Prostate gland (tissue), 2 donors: ENCODE measurements at regions not wholly inside any gene's neighbourhood (a gene's known extent, or its start where the extent isn't known, plus 50 kb on each side); places are given as distances from the start of the nearest gene placed in this dataset.

Experiments
- DNase-seq: peaks from one replicate; pipeline ENCODE4 v3.0.0-alpha.2; 2019; ENCODE audit warnings: low spot score
- H3K27ac ChIP-seq, 2 donors: fragments of 200-600 bp; sonication (generic); 2 replicates each; pipeline ENCODE4 v1.5.1; 2017 to 2019
- H3K27me3 ChIP-seq: fragments of 200-600 bp; sonication (generic); replicated peaks from 2 replicates; pipeline ENCODE4 v1.5.1; 2019; ENCODE audit not compliant: insufficient read depth
- H3K36me3 ChIP-seq, 2 donors: fragments of 200-600 bp; sonication (generic); 1 replicate in 1 of 2; 2 replicates in 1 of 2; pipeline versions ENCODE4 v1.5.1 to v1.8.1; 2017 to 2019
- H3K4me1 ChIP-seq: fragments of 200-600 bp; sonication (generic); replicated peaks from 2 replicates; pipeline ENCODE4 v1.5.1; 2019
- H3K4me3 ChIP-seq, 2 donors: fragments of 200-600 bp; sonication (generic); 2 replicates each; pipeline ENCODE4 v1.5.1; 2017 to 2019
- H3K9me3 ChIP-seq: fragments of 200-600 bp; sonication (generic); 2 replicates; pipeline ENCODE4 v1.5.1; 2017
- POLR2A ChIP-seq: fragments of 450-650 bp; IDR thresholded peaks from one replicate; pipeline ENCODE4 v1.6.1; 2016; ENCODE audit warnings: antibody characterized with exemption, mild to moderate bottlenecking
- POLR2AphosphoS5 ChIP-seq: sonication (generic); formaldehyde crosslinking; IDR thresholded peaks from one replicate; pipeline ENCODE4 v1.6.1; 2017; ENCODE audit warnings: antibody characterized with exemption
- WGBS: methylation state at CpG from one replicate; pipeline ENCODE4 v1.1.5; 2018; 5-methylcytosine and 5-hydroxymethylcytosine counted together
- intact Hi-C: fragments of 100-400 bp; cut with DNase I; formaldehyde crosslinking; loops from one replicate; pipeline ENCODE4 v1.14.2; 2022
- TF ChIP-seq, protein P1 (sequence below), 4 experiments: fragments of 200-600 bp in 2 of 4; fragments of 450-650 bp in 2 of 4; sonication (generic) in 2 of 4; IDR thresholded peaks; 1 replicate in 3 of 4; 2 replicates in 1 of 4; pipeline ENCODE4 v1.5.1; 2016 to 2019; ENCODE audit warnings: antibody characterized with exemption in 4 of 4, mild to moderate bottlenecking in 2 of 4, moderate library complexity in 2 of 4

DNA sequence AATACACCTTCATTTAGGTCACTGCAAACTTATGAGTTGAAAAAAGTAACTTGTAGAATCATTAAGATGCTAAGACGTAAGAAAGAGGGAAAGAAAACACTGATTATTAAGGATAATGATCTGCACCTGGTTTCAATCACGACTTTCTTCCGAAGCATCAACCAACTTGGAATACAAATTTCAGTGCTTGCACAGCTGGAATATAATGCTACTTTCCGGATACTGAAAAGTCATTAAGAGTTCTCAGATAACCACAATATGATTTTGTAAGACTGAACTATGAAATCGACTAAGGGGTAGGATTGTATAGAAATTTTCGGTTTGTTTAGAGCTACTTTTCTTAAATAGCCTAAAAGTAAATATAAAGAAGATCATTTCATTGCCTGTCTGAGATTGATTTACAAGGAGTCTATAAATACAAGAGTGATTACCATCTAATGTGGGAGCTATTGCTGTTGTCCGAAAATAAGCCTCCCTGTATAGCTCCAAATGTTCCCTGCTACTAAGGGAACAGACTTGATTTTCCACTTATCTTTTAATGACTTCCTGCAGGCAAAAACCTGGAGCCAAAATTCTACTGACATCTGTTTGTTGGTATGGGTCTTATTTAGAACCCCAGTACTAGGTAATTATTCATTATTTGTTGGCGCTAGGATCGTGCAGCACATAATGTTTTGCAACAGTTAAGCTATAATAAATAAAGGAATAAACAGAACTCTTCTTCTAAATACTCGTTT is 673.3 kb downstream of the KCNT2 start:
- Histone ChIP-seq H3K36me3 (no peaks in the 10 kb centered on the region), H3K4me1 (no peaks in the 10 kb centered on the region), H3K27me3 (no peaks in the 10 kb centered on the region), H3K9me3 (no peaks in the 10 kb centered on the region), H3K4me3 (no peak overlapping the region), H3K27ac (no peak overlapping the region)
- no peak for DNase-seq
- TF ChIP-seq POLR2AphosphoS5 = no peak
- TF ChIP-seq, protein P1, sequence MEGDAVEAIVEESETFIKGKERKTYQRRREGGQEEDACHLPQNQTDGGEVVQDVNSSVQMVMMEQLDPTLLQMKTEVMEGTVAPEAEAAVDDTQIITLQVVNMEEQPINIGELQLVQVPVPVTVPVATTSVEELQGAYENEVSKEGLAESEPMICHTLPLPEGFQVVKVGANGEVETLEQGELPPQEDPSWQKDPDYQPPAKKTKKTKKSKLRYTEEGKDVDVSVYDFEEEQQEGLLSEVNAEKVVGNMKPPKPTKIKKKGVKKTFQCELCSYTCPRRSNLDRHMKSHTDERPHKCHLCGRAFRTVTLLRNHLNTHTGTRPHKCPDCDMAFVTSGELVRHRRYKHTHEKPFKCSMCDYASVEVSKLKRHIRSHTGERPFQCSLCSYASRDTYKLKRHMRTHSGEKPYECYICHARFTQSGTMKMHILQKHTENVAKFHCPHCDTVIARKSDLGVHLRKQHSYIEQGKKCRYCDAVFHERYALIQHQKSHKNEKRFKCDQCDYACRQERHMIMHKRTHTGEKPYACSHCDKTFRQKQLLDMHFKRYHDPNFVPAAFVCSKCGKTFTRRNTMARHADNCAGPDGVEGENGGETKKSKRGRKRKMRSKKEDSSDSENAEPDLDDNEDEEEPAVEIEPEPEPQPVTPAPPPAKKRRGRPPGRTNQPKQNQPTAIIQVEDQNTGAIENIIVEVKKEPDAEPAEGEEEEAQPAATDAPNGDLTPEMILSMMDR (IDR thresholded peaks at IDR 0.05) = no peak
- no peak for TF ChIP-seq POLR2A
- WGBS = 19% methylated on average over 10 of the region's 10 CpGs
- intact Hi-C loops = no loop called here

DNA sequence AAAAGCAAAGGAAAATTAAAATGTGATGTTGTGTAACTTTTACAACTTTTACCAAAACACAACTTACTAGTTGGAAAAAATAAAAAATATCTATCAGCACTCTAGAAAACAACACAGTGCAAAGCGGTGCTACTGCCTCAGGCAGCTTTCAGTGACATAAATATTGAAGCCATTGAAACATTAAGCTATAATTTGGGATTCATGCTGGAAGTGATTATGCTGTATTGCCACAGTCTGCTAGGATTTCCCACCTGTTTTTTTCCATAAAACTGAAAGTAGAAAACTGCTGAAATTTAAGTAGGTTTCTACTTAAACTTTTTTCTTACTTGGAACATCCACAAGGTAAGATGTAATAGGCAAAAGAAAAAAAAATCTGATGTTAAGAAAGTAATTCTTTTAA is 674.4 kb downstream of the KCNT2 start:
- Histone ChIP-seq H3K4me1 (no peaks in the 10 kb centered on the region), H3K27ac (no peak overlapping the region), H3K9me3 (no peaks in the 10 kb centered on the region), H3K36me3 (no peaks in the 10 kb centered on the region), H3K27me3 (no peaks in the 10 kb centered on the region), H3K4me3 (no peak overlapping the region)
- TF ChIP-seq POLR2A (no peak), POLR2AphosphoS5 (no peak)
- TF ChIP-seq, protein P1 (IDR thresholded peaks at IDR 0.05) = no peak
- WGBS = 81% methylated on average over 1 of the region's 1 CpG
- intact Hi-C loops = no loop called here
- no peak for DNase-seq

DNA sequence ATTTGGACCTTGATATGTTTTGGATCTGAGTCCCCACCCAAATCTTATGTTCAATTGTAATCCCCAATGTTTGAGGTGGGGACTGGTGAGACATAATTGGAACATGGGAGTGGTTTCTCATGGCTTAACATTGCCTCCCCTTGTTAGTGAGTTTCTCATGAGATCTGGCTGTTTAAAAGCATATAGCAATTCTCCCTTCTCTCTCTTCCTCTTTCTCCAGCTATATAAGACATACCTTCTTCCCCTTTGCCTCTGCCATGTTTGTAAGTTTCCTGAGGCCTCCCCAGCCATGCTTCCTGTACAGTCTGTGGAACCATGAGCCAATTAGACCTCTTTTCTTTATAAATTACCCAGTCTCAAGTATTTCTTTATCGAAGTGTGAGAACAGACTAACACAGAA is 692.4 kb downstream of the KCNT2 start:
- intact Hi-C loops = no loop called here
- H3K4me1 ChIP-seq = no peaks in the 10 kb centered on the region
- no peak for DNase-seq
- TF ChIP-seq, protein P1 (IDR thresholded peaks at IDR 0.05) = no peak
- no peak for TF ChIP-seq POLR2AphosphoS5
- no peak for TF ChIP-seq POLR2A
- no peaks in the 10 kb centered on the region for H3K27me3 ChIP-seq
- no peaks in the 10 kb centered on the region for H3K36me3 ChIP-seq
- 100% methylated on average over 1 of the region's 1 CpG for WGBS
- no peaks in the 10 kb centered on the region for H3K9me3 ChIP-seq
- H3K4me3 ChIP-seq = no peak overlapping the region
- H3K27ac ChIP-seq = no peak overlapping the region

DNA sequence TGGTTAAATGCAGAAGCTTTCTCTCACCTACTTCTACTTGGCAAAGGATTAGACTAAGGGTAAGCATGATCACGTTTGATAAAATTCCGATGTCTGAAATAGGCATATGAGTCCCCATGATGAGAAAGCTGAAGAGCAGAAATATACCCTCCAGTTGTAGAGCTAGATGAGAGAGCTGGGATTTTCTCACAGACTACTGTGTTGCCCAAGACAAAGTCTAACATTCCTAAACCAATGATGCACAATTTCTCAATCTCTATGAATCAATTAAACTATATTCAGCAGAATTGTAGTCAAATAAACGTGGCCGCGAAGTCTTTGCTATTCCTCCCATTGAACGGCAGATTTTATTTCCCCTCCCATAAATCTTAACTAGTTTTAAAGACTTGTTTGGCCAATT is 699.2 kb downstream of the KCNT2 start:
- WGBS = 77% methylated on average over 6 of the region's 6 CpGs
- Histone ChIP-seq H3K9me3 (no peaks in the 10 kb centered on the region), H3K4me3 (no peak overlapping the region), H3K27ac (no peak overlapping the region), H3K27me3 (no peaks in the 10 kb centered on the region), H3K4me1 (no peaks in the 10 kb centered on the region), H3K36me3 (no peaks in the 10 kb centered on the region)
- intact Hi-C loops = no loop called here
- DNase-seq = no peak
- TF ChIP-seq, protein P1 (IDR thresholded peaks at IDR 0.05) = no peak
- no peak for TF ChIP-seq POLR2AphosphoS5
- TF ChIP-seq POLR2A = no peak

DNA sequence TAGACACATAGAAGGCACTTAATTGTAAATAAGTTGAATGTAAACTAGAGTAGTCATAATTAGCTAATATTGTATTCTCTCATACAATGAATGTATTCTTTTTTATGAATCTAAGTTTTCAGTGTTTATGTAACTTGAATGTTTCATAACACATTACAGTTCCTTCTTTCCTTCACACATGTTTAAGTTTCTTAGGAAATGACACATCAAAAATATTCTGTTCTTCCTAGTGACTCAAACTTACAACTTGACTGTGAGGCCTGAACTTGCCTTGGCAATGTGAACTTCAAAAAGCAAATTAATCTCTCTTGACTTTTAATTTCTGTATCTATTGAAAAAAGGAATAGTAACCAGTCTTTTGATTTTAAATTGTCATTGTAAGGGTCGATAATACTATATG is 700.1 kb downstream of the KCNT2 start:
- intact Hi-C loops = no loop called here
- no peaks in the 10 kb centered on the region for H3K27me3 ChIP-seq
- no peak overlapping the region for H3K4me3 ChIP-seq
- WGBS = 89% methylated on average over 1 of the region's 1 CpG
- DNase-seq = no peak
- no peaks in the 10 kb centered on the region for H3K36me3 ChIP-seq
- H3K27ac ChIP-seq = no peak overlapping the region
- no peak for TF ChIP-seq POLR2AphosphoS5
- TF ChIP-seq POLR2A = no peak
- TF ChIP-seq, protein P1 (IDR thresholded peaks at IDR 0.05) = no peak
- H3K9me3 ChIP-seq = no peaks in the 10 kb centered on the region
- no peaks in the 10 kb centered on the region for H3K4me1 ChIP-seq
